ENCODE measurements at regions not wholly inside any gene's neighbourhood (a gene's known extent, or its start where the extent isn't known, plus 50 kb on each side); places are given as distances from the start of the nearest gene placed in this dataset.

- TF ChIP-seq CTCF (IDR thresholded peaks at IDR 0.05), result no peak
- intact Hi-C loops (cut with DNase I), result no loop called here
- Histone ChIP-seq H3K4me1 (no peaks in the 10 kb centered on the region), H3K27ac (no peak overlapping the region), H3K4me3 (no peak overlapping the region), H3K27me3 (no peaks in the 10 kb centered on the region), H3K9me3 (no peaks in the 10 kb centered on the region), H3K36me3 (no peaks in the 10 kb centered on the region)
- no peak for ATAC-seq
- DNase-seq, result no peak
Observed at GRCh38 chr2:145079641-145080040, 559.7 kb upstream of the ZEB2 start.

GRCh38 chr2:145078923-145079322 lies 559.0 kb upstream of the ZEB2 start:
- Histone ChIP-seq H3K36me3 (no peaks in the 10 kb centered on the region), H3K27me3 (no peaks in the 10 kb centered on the region), H3K27ac (no peak overlapping the region), H3K4me3 (no peak overlapping the region), H3K9me3 (no peaks in the 10 kb centered on the region), H3K4me1 (no peaks in the 10 kb centered on the region)
- ATAC-seq, result no peak
- no peak for TF ChIP-seq CTCF (IDR thresholded peaks at IDR 0.05)
- no peak for DNase-seq
- intact Hi-C loops (cut with DNase I), result no loop called here

- TF ChIP-seq CTCF (IDR thresholded peaks at IDR 0.05), result no peak
- Histone ChIP-seq H3K9me3 (no peaks in the 10 kb centered on the region), H3K27ac (no peak overlapping the region), H3K36me3 (no peaks in the 10 kb centered on the region), H3K4me3 (no peak overlapping the region), H3K4me1 (no peaks in the 10 kb centered on the region), H3K27me3 (no peaks in the 10 kb centered on the region)
- DNase-seq, result no peak
- ATAC-seq, result no peak
- intact Hi-C loops (cut with DNase I), result no loop called here
Observed at GRCh38 chr2:145076085-145076484, 556.2 kb upstream of the ZEB2 start.

GRCh38 chr2:145075454-145076062 lies 555.6 kb upstream of the ZEB2 start:
- no peaks in the 10 kb centered on the region for H3K4me1 ChIP-seq
- no peak for ATAC-seq
- H3K27ac ChIP-seq, result no peak overlapping the region
- no peaks in the 10 kb centered on the region for H3K27me3 ChIP-seq
- no peak for TF ChIP-seq CTCF (IDR thresholded peaks at IDR 0.05)
- no peaks in the 10 kb centered on the region for H3K36me3 ChIP-seq
- H3K9me3 ChIP-seq, result no peaks in the 10 kb centered on the region
- H3K4me3 ChIP-seq, result no peak overlapping the region
- intact Hi-C loops (cut with DNase I), result no loop called here
- no peak for DNase-seq

- Histone ChIP-seq H3K4me3 (no peak overlapping the region), H3K4me1 (peaks cover 2% of the 10 kb centered on the region), H3K27ac (no peak overlapping the region), H3K9me3 (no peaks in the 10 kb centered on the region), H3K36me3 (no peaks in the 10 kb centered on the region), H3K27me3 (no peaks in the 10 kb centered on the region)
- intact Hi-C loops (cut with DNase I), result no loop called here
- no peak for DNase-seq
- ATAC-seq, result no peak
- TF ChIP-seq CTCF (IDR thresholded peaks at IDR 0.05), result no peak
Observed at GRCh38 chr2:145070703-145071102, 550.8 kb upstream of the ZEB2 start.

- Histone ChIP-seq H3K27me3 (no peaks in the 10 kb centered on the region), H3K4me1 (peaks cover 9% of the 10 kb centered on the region), H3K36me3 (no peaks in the 10 kb centered on the region), H3K4me3 (no peak overlapping the region), H3K9me3 (no peaks in the 10 kb centered on the region), H3K27ac (no peak overlapping the region)
- no peak for DNase-seq
- TF ChIP-seq CTCF (IDR thresholded peaks at IDR 0.05), result no peak
- intact Hi-C loops (cut with DNase I), result no loop called here
- ATAC-seq, result no peak
Observed at GRCh38 chr2:145068509-145068908, 548.6 kb upstream of the ZEB2 start.
